ENCODE measurements at regions not wholly inside any gene's neighbourhood (a gene's known extent, or its start where the extent isn't known, plus 50 kb on each side); places are given as distances from the start of the nearest gene placed in this dataset.
A peak's percentile ranks its signal among the peaks of the same experiment; 100 is the strongest.

DNA sequence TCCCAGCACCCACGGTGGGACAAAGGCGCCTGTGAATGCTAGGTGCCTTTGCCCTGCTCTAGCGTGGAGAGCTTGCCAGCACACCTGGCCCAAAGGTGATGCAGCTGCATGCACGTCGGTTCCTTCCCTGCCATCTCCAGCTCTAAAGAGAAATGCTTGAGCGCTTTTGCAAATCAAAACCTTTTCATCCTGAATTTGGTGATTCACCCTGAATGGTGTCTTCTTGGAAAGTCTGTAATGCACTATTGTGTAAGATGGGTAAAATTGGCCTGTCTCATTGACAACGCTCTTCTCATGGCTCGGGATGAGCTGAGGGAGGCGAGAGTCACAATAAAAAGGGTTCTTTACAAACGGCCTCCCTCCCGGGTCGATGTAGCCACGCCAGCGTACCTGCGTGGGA, 103.1 kb upstream of the ID4 start:
- no peak overlapping the region for H3K9ac ChIP-seq (replicated peaks in 1 of 4; ENCODE audit: extremely low read depth in 1 of 4, low read depth in 3 of 4, low read length in 3 of 4)
- no peaks in the 10 kb centered on the region for H3K27me3 ChIP-seq (replicated peaks in 1 of 4; ENCODE audit: control insufficient read depth in 3 of 4, extremely low read depth in 1 of 4, insufficient read depth in 3 of 4, low read length in 3 of 4)
- H3K27ac ChIP-seq (ENCODE audit: low read depth, low read length), result no peak overlapping the region
- no peak overlapping the region for H4K5ac ChIP-seq (ENCODE audit: insufficient read length, low read depth, low read length)
- H3K23me2 ChIP-seq (ENCODE audit: low read depth, low read length), result no peaks in the 10 kb centered on the region
- H4K8ac ChIP-seq (ENCODE audit: extremely low read depth, insufficient read depth, low read length), result no peak overlapping the region
- peak overlapping the region; percentile 90; the same call in 1 of the 2 replicates for H2BK15ac ChIP-seq (ENCODE audit: low read length)
- no peak overlapping the region for H3K56ac ChIP-seq (replicated peaks; ENCODE audit: insufficient read length, low read depth, low read length)
- 74% methylated on average over 15 of the region's 15 CpGs; no CpG with 5 or more reads in 1 of the 2 experiments for WGBS, 2 experiments (ENCODE audit: extremely low coverage in 1 of 2, insufficient coverage in 1 of 2, insufficient read length in 1 of 2, insufficient replicate concordance in 2 of 2, low coverage in 1 of 2, low lambda C conversion rate in 2 of 2, missing lambda C conversion rate in 1 of 2)
- CTCF ChIA-PET (ENCODE audit: partially characterized antibody), result interaction anchor here (0.6 to 1.7 kb wide), 4 partner anchors 10 to 117 kb away, joined by 3 to 6 read pairs (median 4); no protein-coding TSS in a partner anchor
- peaks cover 0 to 5% (median 0%) of the 10 kb centered on the region in 4 experiments; a peak in 1 of 8 replicates for H3K36me3 ChIP-seq (ENCODE audit: control insufficient read depth in 2 of 4, insufficient read depth in 4 of 4, low read length in 3 of 4)
- no peak for FAIRE-seq
- DNase-seq (ENCODE audit: low read depth in 1 of 2, low spot score in 2 of 2), result no peak
- no peak overlapping the region; the same call in 1 of the 2 replicates for H2AK5ac ChIP-seq (ENCODE audit: low read depth, low read length)
- 0 out of 4 replicates have a peak overlapping the region, but pooled peaks of 1 of the 2 experiments have one; percentile 9 for H3K4me2 ChIP-seq (ENCODE audit: insufficient read depth in 1 of 2, low read depth in 2 of 2, low read length in 2 of 2)
- H2AFZ ChIP-seq (ENCODE audit: low read length), result peak overlapping the region; percentile 66; the same call in 1 of the 2 replicates
- H4K20me1 ChIP-seq (replicated peaks in 1 of 2; ENCODE audit: control insufficient read depth in 1 of 2, insufficient read depth in 2 of 2, low read length in 2 of 2), result no peaks in the 10 kb centered on the region
- H2BK12ac ChIP-seq (ENCODE audit: low read depth, low read length), result peak overlapping the region; percentile 85
- H3K4me3 ChIP-seq (ENCODE audit: extremely low read depth in 1 of 4, insufficient read depth in 2 of 4, low read depth in 3 of 4, low read length in 4 of 4), result no peak overlapping the region
- H2BK5ac ChIP-seq (ENCODE audit: low read depth, low read length), result peak overlapping the region; percentile 68; the same call in 1 of the 2 replicates
- H3K9me3 ChIP-seq (ENCODE audit: insufficient read depth in 2 of 2, low read depth in 1 of 2, low read length in 1 of 2), result peaks cover 6 to 12% of the 10 kb centered on the region in 2 experiments; a peak in 3 of 4 replicates
- H4K91ac ChIP-seq (replicated peaks; ENCODE audit: insufficient read length, low read length), result no peak overlapping the region
- no peaks in the 10 kb centered on the region for H3K79me1 ChIP-seq (ENCODE audit: low read depth, low read length)
- H2BK20ac ChIP-seq (ENCODE audit: low read length), result peak overlapping the region; percentile 90; the same call in 1 of the 2 replicates
- H3K4ac ChIP-seq (replicated peaks; ENCODE audit: insufficient read length, low read depth, low read length), result no peak overlapping the region
- H3K23ac ChIP-seq (ENCODE audit: insufficient read length), result no peak overlapping the region
- POLR2A ChIA-PET (ENCODE audit: partially characterized antibody), result interaction anchor here (1.0 to 2.4 kb wide), 2 partner anchors 15 to 104 kb away, joined by 3 to 7 read pairs; no protein-coding TSS in a partner anchor
- peaks cover 6 to 20% (median 13%) of the 10 kb centered on the region in 4 experiments for H3K4me1 ChIP-seq (replicated peaks in 1 of 4; ENCODE audit: control insufficient read depth in 3 of 4, insufficient read depth in 4 of 4, low read length in 3 of 4)
- H3K14ac ChIP-seq (ENCODE audit: insufficient read length), result no peak overlapping the region
- H2BK120ac ChIP-seq (replicated peaks; ENCODE audit: low read depth, low read length), result no peak overlapping the region
- peak overlapping the region; percentile 15; the same call in 1 of the 2 replicates for H3K18ac ChIP-seq (ENCODE audit: extremely low read depth, low read length)
- H3K79me2 ChIP-seq (ENCODE audit: control insufficient read depth in 1 of 2, insufficient read depth in 2 of 2, low read length in 2 of 2), result no peaks in the 10 kb centered on the region
- TF ChIP-seq CTBP2 (IDR thresholded peaks at IDR 0.05; ENCODE audit: borderline replicate concordance, insufficient read depth, insufficient read length, low read length) (no peak), YY1 (IDR thresholded peaks at IDR 0.05; ENCODE audit: low read depth, low read length) (no peak), RBBP5 (IDR thresholded peaks at IDR 0.05; ENCODE audit: borderline replicate concordance, low read depth, low read length) (no peak), SUZ12 (IDR thresholded peaks at IDR 0.05; ENCODE audit: low read length) (no peak), RAD21 (IDR thresholded peaks at IDR 0.05 in 1 of 2, conservative IDR thresholded peaks at IDR 0.05 in 1 of 2; ENCODE audit: low read depth in 2 of 2, low read length in 2 of 2) (no peak), JUND (IDR thresholded peaks at IDR 0.05; ENCODE audit: low read length) (no peak), CHD2 (IDR thresholded peaks at IDR 0.05; ENCODE audit: low read length) (no peak), NRF1 (IDR thresholded peaks at IDR 0.05; ENCODE audit: low read depth, low read length) (no peak), EZH2 (IDR thresholded peaks at IDR 0.05; ENCODE audit: low read depth, low read length, severe bottlenecking) (no peak)
- TF ChIP-seq, protein P1, sequence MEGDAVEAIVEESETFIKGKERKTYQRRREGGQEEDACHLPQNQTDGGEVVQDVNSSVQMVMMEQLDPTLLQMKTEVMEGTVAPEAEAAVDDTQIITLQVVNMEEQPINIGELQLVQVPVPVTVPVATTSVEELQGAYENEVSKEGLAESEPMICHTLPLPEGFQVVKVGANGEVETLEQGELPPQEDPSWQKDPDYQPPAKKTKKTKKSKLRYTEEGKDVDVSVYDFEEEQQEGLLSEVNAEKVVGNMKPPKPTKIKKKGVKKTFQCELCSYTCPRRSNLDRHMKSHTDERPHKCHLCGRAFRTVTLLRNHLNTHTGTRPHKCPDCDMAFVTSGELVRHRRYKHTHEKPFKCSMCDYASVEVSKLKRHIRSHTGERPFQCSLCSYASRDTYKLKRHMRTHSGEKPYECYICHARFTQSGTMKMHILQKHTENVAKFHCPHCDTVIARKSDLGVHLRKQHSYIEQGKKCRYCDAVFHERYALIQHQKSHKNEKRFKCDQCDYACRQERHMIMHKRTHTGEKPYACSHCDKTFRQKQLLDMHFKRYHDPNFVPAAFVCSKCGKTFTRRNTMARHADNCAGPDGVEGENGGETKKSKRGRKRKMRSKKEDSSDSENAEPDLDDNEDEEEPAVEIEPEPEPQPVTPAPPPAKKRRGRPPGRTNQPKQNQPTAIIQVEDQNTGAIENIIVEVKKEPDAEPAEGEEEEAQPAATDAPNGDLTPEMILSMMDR (IDR thresholded peaks at IDR 0.05; ENCODE audit: control extremely low read depth in 1 of 3, insufficient read depth in 1 of 3, low read depth in 1 of 3, low read length in 3 of 3), result no peak

Measured in H1 (cell line).